Activated CD4-positive, alpha-beta memory T cell treated with anti-CD3 and anti-CD28 coated beads, Interleukin-2, amount 10 ng/mL, durations not matched to agents 7 days and 5 days (primary cell): ENCODE measurements at regions not wholly inside any gene's neighbourhood (a gene's known extent, or its start where the extent isn't known, plus 50 kb on each side); places are given as distances from the start of the nearest gene placed in this dataset.

Source experiments
- CTCF ChIA-PET: fragments of 350-600 bp; sonication (Branson Sonifier 250); formaldehyde crosslinking; loops from one replicate; lab custom pipeline; 2021; ENCODE audit warnings: antibody characterized with exemption, inconsistent platforms; lab: Charles Lee
- POLR2A ChIA-PET: fragments of 350-600 bp; sonication (Branson Sonifier 250); formaldehyde crosslinking; loops from one replicate; lab custom pipeline; 2021; ENCODE audit warnings: antibody characterized with exemption; lab: Charles Lee
- DNase-seq: peaks from one replicate; pipeline ENCODE4 v3.0.0-alpha.2; 2020
- H3K27ac Mint-ChIP-seq: one replicate; pipeline ENCODE4 v1.8.0; 2021; ENCODE audit warnings: mild to moderate bottlenecking, mixed read lengths
- H3K27me3 Mint-ChIP-seq: one replicate; pipeline ENCODE4 v1.8.0; 2021; ENCODE audit warnings: mixed read lengths
- H3K36me3 Mint-ChIP-seq: one replicate; pipeline ENCODE4 v1.8.0; 2021; ENCODE audit warnings: low read depth, mixed read lengths
- H3K4me1 Mint-ChIP-seq: one replicate; pipeline ENCODE4 v1.8.0; 2021; ENCODE audit warnings: mixed read lengths
- H3K4me3 Mint-ChIP-seq: one replicate; pipeline ENCODE4 v1.8.0; 2021; ENCODE audit warnings: mild to moderate bottlenecking, mixed read lengths
- H3K9me3 Mint-ChIP-seq: one replicate; pipeline ENCODE4 v1.8.0; 2021; ENCODE audit warnings: mixed read lengths

DNA sequence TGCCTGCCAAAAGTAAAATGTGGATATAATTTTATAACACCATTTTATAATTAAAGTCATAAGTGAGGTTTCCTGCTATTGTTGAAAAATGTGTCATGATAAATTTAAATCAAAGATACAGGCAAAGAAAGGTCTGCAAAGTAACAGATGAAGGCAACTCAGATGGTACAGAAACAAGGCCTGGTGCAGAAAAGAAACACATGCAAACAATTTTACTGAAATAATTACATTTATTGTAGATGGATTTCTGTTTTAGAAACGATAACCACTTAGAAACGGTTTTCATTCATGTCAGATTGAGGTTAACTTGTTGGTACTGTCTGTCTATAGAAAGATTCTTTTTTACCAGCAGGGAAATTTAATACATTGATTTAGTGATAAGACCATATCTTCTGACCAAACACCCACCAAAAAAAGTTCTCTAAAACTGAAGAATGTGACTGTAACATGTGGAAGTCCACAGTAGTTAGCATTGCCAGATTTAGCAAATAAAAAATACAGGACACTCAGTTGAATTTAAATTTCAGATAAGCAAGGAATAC lies 105.5 kb upstream of the FERMT1 start:
- Mint-ChIP-seq H3K4me3 (no peak overlapping the region), H3K4me1 (no peaks in the 10 kb centered on the region), H3K27me3 (no peaks in the 10 kb centered on the region), H3K36me3 (no peaks in the 10 kb centered on the region), H3K27ac (no peak overlapping the region), H3K9me3 (peaks cover 2% of the 10 kb centered on the region)
- POLR2A ChIA-PET: no interaction called here
- CTCF ChIA-PET: no interaction called here
- DNase-seq: no peak

DNA sequence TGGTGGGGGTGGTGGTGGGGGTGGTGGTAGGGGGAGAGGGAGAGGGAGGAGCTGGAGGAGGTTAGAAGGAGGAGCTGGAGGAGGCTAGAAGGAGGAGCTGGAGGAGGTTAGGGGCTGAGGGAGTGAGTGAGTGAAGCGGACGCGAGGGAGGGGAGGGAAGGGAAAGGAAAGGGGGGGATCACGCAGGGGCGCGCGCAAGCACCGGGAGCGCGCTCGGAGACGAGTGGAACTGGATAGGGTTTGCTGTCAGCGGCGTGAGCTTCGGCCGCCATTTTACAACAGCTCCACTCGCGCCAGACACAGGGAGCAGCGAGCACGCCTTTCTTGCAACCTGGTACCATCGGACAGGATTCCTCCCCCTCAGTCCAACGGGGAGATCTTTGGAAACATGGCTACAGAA lies 90.5 kb upstream of the FERMT1 start:
- no peak overlapping the region for H3K4me3 Mint-ChIP-seq
- no peak for DNase-seq
- POLR2A ChIA-PET: no interaction called here
- H3K4me1 Mint-ChIP-seq: no peaks in the 10 kb centered on the region
- no peaks in the 10 kb centered on the region for H3K9me3 Mint-ChIP-seq
- H3K36me3 Mint-ChIP-seq: no peaks in the 10 kb centered on the region
- no peaks in the 10 kb centered on the region for H3K27me3 Mint-ChIP-seq
- CTCF ChIA-PET: no interaction called here
- no peak overlapping the region for H3K27ac Mint-ChIP-seq

DNA sequence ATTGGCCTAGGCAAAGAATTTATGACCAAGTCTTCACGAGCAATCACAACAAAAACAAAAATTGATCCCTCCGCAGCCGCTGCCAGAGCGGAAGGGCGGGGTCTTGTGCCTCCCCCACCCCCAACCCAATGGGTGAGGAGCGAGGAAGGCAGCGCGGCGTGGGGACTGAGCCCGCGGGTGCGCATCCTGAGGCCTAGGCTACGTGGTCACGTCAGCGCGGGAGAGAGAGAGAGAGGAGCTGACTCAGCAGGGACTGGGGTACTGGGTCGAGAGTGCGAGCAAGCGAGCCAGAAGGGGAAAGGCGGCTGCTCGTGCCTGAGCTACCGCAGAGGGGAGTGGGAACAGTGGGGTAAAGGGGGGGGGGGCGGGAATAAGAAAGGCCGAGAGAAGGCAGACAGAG lies 90.1 kb upstream of the FERMT1 start:
- Mint-ChIP-seq H3K4me1 (no peaks in the 10 kb centered on the region), H3K9me3 (no peaks in the 10 kb centered on the region), H3K4me3 (no peak overlapping the region), H3K36me3 (no peaks in the 10 kb centered on the region), H3K27me3 (no peaks in the 10 kb centered on the region), H3K27ac (no peak overlapping the region)
- POLR2A ChIA-PET: no interaction called here
- no peak for DNase-seq
- CTCF ChIA-PET: no interaction called here

DNA sequence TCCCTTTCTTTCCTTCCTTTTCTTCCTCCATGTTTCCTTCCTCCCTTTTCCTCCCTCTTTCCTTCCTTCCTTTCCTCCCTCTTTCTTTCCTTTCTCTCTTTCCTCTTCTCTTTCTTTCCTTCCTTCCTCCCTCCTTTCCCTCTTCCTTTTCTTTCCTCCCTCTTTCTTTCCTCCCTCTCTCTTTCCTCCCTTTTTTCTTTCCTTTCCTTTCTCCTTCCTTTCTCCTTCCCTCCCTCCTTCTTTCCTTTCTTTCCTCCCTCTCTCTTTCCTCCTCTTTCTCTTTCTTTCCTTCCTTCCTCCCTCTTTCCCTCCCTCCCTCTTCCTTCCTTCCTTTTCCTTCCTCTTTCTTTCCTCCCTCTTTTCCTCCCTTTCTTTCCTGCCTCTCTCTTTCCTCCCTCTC lies 86.3 kb upstream of the FERMT1 start:
- Mint-ChIP-seq H3K27me3 (no peaks in the 10 kb centered on the region), H3K27ac (no peak overlapping the region)

DNA sequence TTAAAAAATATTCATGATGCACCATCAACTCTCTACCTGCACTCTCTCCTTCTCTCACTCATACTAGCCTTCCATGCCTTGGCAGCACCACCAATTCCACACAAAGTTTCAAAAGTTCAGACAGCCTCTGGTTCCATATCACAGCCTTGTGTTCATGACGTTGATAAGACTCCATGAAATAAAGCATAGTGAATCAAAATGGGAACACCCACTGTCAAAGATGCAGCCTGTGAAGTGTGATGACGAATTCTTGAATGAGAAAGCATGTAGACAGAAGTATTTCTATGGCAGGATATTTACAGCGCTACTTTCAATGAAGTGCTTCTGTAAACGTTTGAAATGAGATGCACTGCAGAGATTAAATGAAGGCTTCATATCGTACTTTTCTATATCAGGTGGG lies 77.3 kb upstream of the FERMT1 start:
- no peak overlapping the region for H3K27ac Mint-ChIP-seq
- no peaks in the 10 kb centered on the region for H3K27me3 Mint-ChIP-seq
- ChIA-PET POLR2A (no interaction called here), CTCF (no interaction called here)
- H3K36me3 Mint-ChIP-seq: no peaks in the 10 kb centered on the region
- H3K4me3 Mint-ChIP-seq: no peak overlapping the region
- DNase-seq: no peak
- H3K4me1 Mint-ChIP-seq: no peaks in the 10 kb centered on the region
- no peaks in the 10 kb centered on the region for H3K9me3 Mint-ChIP-seq

More for the DNA sequence above, 86.3 kb upstream of the FERMT1 start:
- H3K9me3 Mint-ChIP-seq: no peaks in the 10 kb centered on the region
- ChIA-PET CTCF (no interaction called here), POLR2A (no interaction called here)
- no peaks in the 10 kb centered on the region for H3K36me3 Mint-ChIP-seq
- DNase-seq: no peak
- H3K4me3 Mint-ChIP-seq: no peak overlapping the region
- no peaks in the 10 kb centered on the region for H3K4me1 Mint-ChIP-seq

DNA sequence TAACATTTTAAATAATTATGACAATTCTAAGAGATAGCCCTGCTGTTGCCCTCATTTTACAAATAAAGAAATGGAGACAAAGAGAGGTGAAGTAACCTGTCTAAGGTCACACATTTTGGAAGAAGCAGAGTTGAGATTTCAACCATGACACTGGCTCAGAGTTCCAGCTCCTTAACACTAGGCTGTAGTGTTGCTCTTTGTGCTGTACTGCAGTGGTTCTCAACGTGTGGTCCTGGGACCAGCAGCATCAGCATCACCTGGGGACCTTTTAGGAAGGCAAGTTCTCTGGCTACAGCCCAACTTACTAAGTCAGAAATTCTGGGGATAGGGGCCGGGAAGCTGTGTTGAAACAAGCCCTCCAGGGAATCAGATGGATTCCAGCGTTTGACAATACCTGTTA lies 62.4 kb upstream of the FERMT1 start:
- Mint-ChIP-seq H3K4me3 (no peak overlapping the region), H3K27me3 (no peaks in the 10 kb centered on the region), H3K36me3 (no peaks in the 10 kb centered on the region), H3K27ac (no peak overlapping the region), H3K4me1 (no peaks in the 10 kb centered on the region), H3K9me3 (no peaks in the 10 kb centered on the region)
- ChIA-PET CTCF (no interaction called here), POLR2A (no interaction called here)
- no peak for DNase-seq

DNA sequence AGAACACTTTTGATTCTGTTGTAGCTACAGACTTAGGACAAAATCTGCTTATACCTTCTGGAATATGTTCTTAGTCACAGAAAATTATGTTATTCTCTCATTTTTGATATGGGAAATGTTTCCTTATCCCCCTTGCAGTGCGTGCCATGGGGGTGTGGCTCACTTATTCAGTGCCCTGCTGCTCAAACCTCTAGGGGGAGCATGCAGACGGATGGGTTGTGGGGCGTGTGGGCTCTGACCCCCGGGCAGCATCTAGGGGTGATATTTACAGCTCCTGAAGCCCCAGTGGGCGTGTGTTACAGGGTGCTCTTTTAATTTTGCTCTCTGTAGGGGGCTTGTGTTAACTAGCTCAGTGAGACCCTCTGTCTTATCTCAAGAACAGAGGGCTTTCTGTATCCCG lies 61.3 kb upstream of the FERMT1 start:
- CTCF ChIA-PET: no interaction called here
- H3K9me3 Mint-ChIP-seq: no peaks in the 10 kb centered on the region
- H3K4me1 Mint-ChIP-seq: no peaks in the 10 kb centered on the region
- POLR2A ChIA-PET: no interaction called here
- DNase-seq: no peak
- H3K4me3 Mint-ChIP-seq: no peak overlapping the region
- H3K27me3 Mint-ChIP-seq: no peaks in the 10 kb centered on the region
- H3K36me3 Mint-ChIP-seq: no peaks in the 10 kb centered on the region
- H3K27ac Mint-ChIP-seq: no peak overlapping the region

DNA sequence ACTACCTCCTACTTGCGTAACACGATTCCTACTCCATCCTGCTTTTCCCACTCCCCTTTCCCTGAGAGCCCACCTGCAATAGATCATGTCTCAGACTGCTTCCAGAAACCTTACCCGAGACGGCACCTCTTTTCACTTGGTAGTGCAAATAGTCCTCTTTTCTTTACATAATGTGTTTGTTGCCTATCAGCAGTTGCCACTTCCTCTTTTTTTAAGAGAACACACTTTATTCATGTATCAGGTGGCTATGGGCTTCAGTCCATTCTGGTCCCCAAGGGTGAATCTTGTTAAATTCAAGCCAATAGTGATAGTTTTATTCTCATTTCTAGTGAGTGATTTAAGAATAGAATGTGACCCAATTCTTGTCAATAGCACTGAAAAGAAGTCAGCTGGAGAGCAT lies 57.7 kb upstream of the FERMT1 start:
- DNase-seq: no peak
- H3K4me1 Mint-ChIP-seq: no peaks in the 10 kb centered on the region
- no peak overlapping the region for H3K27ac Mint-ChIP-seq
- ChIA-PET CTCF (no interaction called here), POLR2A (no interaction called here)
- no peaks in the 10 kb centered on the region for H3K36me3 Mint-ChIP-seq
- no peaks in the 10 kb centered on the region for H3K9me3 Mint-ChIP-seq
- no peaks in the 10 kb centered on the region for H3K27me3 Mint-ChIP-seq
- H3K4me3 Mint-ChIP-seq: no peak overlapping the region

DNA sequence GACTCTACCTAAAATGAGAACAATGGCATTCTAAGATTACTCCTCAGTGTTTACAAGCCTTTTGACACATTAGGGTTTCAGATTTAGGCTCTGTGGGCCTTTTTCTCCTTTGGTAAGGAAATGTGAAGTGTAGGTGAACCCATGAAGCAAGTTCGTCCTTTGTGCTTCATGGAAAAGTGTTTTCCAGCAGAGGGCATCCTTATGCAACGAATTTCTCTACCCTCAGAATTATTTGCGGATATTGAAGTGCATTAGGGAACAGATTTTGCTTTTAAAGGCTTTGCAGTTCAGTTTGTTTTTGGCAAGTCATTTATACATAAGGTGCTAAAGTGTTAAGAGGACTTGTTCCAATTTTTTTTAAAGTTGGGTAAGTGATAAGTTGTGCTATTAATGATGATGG lies 55.7 kb upstream of the FERMT1 start:
- no peak for DNase-seq
- Mint-ChIP-seq H3K9me3 (no peaks in the 10 kb centered on the region), H3K27me3 (peaks cover 2% of the 10 kb centered on the region), H3K4me1 (no peaks in the 10 kb centered on the region), H3K36me3 (no peaks in the 10 kb centered on the region), H3K4me3 (no peak overlapping the region), H3K27ac (no peak overlapping the region)
- ChIA-PET POLR2A (no interaction called here), CTCF (no interaction called here)

DNA sequence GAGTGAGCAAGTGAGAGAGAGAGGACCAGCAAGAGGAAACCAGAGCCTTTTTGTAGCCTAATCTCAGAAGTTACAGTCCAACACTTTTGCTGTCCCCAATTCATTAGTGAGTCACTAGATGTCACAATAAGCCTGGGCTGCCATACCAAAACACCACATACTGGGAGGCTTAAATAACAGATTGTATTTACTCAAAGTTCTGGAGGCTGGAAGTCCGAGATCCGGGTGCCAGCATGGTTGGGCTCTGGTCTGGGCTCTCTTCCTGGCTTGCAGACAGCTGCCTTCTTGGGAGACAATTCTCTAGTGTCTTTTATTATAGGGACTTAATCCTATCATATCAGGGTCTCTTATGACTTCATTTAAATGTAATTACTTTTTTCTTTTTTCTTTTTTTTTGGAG lies 50.7 kb upstream of the FERMT1 start:
- no peaks in the 10 kb centered on the region for H3K9me3 Mint-ChIP-seq
- H3K27me3 Mint-ChIP-seq: peaks cover 3% of the 10 kb centered on the region
- H3K4me3 Mint-ChIP-seq: no peak overlapping the region
- H3K4me1 Mint-ChIP-seq: no peaks in the 10 kb centered on the region
- H3K36me3 Mint-ChIP-seq: no peaks in the 10 kb centered on the region
- CTCF ChIA-PET: no interaction called here
- POLR2A ChIA-PET: no interaction called here
- DNase-seq: no peak
- no peak overlapping the region for H3K27ac Mint-ChIP-seq
